GM18870 (cell line): ENCODE measurements at regions not wholly inside any gene's neighbourhood (a gene's known extent, or its start where the extent isn't known, plus 50 kb on each side); places are given as distances from the start of the nearest gene placed in this dataset.

Source experiments
- ATAC-seq: cut with Tn5 transposase; IDR thresholded peaks from one replicate; pipeline ENCODE4 v1.9.1; 2021; ENCODE audit warnings: moderate library complexity; ENCODE audit not compliant: unreplicated experiment

DNA sequence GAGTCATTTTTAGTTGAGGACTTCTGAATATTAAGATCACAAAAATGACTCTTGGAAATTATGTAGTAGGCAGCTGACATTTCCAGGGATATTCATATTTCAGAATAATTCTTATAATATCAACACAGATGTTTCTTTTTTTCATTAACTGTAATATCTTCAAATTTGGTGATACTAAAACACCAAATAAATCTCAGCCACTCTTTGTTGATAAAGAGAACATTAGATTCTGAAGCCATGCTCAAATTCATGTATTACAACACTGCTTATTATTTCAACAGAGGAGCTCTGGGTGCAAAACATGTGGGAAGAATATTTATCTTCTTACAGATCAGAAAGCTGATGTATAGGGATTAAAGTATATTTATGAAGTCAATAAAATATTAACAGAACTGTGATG, 355.4 kb downstream of the CRPPA start:
- no peak for ATAC-seq

DNA sequence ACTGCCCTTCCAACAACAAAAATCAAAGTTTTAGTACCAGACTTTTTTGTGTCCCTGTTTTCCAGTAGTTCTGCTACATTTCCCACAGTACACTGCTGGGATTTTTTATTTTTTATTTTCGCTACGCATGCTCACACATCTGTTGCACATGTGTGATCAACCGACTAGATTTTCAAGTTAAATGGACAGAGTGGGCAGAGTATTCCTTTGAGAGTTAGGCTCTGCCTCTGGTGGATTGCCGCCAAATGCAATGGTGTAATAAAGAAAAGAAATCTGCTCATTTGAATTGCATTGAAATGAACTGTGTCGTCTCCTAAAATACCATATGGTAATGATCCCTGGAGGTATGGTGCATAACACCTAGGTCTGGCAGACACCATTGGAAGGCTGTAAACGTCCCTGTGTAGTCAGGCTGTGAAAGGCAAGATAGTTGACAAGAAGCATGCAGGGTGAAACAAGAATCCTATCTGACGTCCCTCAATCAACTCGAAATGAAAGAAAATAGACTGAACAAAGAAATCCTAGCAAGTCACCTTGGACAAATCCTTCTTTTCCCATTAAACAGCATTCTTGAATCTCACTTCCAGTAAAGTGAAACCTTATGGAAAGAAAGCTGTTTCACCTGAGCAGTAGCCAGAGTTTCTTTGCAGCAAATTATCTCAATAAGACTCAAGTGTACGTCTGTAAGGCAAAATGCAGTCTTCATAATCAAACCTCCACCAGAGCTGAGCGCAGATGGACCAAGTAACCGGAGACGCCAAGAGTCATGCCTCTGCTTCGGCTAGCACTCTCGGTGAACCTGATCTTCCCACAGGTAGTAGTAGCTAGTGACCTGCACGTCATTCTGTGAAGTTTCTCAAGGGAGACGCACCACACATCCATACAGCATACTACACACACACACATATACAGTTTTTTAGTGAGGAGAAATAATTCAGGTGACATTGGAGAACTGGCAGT, 357.3 kb downstream of the CRPPA start:
- no peak for ATAC-seq

DNA sequence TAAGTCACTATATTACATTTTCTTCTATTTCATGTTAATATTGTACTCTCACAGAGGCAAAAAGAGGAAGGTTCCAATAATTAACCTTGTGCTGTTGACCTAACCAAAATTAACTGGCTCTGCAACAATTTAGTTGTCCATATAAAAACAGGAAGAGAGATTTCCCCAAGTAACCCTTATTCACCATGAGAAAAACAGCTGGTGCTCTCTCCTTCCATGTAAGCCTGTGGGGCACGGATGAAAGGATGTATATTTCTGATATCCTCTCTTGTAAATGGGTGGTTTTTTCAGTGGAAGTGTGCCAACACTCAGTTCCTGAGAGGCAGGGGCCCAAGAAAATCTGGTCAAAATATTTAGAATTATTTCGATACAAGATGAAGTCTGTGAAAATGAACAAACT, 358.1 kb downstream of the CRPPA start:
- no peak for ATAC-seq

DNA sequence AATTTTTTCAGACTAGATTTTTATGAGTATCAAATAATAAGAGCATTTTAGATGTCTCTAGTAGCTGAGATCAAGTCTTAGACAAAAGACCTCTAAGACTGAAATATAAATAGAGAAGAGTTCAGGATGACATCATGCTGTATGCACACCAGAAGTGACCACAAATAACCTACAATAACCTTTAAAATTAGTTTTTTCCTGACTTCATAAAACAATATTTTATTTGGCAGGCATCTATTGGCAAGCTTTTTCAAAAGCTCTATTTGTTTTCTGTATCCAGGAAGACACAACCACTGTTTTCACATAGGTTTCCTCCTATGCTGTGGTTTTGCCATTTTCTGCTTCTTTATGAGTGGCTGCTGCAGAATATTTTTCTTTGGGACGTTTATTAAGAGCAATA, 359.1 kb downstream of the CRPPA start:
- no peak for ATAC-seq

DNA sequence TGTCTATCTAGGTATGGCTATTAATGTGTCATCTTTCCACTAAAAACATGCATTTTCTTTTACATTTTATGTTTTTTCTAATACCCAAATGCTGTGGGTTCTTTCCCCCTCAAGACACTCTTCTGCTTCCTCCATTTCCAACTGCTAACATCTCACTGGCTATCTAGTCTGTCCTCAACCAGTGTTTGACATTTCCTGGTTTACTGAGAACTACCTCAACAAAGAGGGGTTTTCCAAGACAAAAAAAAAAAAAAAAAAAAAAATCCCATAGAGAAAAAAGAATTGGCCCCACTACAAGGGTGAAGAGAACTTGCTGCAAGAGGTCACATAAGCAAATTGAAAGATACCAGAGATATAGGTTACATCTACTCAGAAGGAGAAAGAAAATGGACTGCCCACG, 359.7 kb downstream of the CRPPA start:
- peak; percentile 56 for ATAC-seq

DNA sequence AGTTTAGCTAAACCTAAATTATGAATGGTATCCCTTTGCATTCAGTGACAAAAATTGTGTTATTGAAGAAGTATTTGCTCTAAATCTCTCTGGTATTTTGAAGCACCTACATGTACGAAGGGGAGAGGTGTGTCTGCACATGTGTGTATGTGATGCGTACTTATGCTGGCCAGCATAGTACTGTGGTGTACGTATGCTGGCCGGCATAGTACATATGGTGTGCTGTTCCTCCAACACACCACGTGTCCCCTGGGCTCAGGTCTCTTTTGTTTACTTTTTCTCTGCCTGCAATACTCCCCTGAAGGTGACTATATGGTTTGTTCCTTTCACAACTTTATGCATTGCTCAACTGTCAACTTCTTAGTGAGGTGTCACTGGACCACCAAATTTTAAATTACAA, 360.3 kb downstream of the CRPPA start:
- ATAC-seq = no peak

DNA sequence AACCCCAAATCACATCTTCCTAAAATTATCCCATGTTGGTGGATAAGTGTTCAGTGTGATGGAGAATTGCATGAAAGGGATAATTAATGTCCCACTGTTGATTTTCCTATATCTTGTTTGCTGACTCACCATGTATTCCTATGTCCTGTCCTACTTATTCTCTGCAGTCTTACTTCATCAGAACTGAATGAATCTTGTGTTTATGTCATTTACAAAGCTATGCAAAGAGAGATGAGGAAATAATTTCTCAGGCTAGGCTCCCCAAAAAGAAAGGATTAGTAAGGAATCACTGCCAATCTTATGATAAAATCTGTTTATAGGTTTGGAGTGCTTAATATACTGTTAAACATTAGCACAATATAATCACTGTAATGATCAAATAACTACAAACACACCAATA, 360.8 kb downstream of the CRPPA start:
- ATAC-seq = no peak

DNA sequence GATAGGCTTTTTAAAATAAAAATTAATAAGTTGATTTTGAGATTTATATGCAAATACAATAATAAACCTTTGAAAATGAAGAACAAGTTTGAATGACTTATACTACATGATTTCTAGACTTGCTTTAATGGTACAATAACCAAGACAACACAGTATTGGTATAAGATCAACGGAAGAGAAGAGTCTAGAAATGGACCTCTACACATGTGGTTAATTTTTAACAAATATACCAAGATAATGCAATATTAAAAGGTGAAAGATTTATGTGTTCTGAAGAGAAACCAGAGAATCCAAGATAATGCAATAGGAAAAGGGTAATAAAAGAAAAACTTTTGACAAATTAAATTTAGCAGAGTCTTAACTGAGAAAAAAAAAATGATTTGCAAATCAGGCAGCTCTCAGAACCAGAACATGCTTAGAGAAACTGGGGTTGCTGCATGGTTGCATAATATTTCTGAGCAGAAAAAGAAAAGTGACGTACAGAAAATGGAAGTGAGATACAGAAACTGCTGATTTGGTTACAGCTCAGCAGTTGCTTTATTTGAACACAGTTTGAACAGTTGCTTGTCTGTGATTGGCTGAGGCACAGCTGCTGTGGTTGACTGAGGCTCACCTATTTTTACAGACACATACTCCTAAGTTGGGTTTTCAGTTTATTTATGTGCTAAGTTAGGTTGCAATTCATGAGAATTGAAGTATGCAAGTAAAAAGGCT, 365.9 kb downstream of the CRPPA start:
- peak; percentile 84 for ATAC-seq

DNA sequence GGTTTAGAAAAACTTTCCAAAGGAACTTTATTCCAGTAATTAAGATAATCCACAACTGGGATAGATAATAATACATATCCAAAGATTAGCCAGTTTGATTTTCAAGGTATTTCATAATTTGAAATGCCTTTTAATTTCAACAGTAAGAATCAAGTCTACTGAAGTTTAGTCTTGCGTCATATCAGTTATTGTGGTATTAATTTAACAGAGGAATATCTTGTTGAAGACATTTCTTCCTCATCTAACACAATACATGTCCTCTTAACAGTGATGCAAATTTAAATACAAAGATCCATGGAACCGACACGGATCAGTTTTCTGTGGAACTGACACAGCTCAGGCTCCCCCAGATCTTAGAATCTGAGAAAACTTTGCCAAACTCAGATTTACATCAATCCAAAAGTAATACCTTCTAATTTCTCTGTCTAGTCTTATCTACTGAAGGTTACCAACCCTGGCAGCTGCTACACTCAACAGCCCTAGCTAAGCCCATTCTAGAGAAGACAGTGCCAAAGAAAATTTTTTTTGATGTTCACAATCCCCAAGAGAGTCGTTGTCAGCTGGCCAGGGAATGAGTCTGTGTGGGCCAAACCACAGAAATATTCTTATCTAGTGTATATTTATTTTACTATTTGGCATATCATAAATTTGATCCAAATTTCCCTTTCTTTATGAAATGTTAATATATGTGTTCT, 365.2 kb upstream of the MEOX2 start:
- ATAC-seq = no peak

DNA sequence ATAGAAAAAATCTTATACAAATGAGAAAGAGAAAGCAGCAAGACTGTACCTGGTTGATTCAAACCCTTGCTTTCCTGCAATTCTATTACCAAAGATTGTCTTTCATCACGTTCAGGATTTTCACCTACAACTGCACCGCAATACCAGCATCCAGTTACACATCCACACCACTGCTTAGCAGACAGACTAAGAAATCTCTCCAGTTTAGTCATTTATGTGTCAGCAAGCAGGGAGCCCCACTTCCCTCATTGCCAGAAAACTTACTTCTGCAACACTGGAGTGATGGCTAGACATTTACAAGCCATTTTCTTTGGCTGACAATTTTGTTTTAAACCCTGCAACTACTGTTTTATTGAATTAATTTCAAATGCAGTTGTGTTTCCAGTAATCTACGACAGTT, 359.6 kb upstream of the MEOX2 start:
- no peak for ATAC-seq

DNA sequence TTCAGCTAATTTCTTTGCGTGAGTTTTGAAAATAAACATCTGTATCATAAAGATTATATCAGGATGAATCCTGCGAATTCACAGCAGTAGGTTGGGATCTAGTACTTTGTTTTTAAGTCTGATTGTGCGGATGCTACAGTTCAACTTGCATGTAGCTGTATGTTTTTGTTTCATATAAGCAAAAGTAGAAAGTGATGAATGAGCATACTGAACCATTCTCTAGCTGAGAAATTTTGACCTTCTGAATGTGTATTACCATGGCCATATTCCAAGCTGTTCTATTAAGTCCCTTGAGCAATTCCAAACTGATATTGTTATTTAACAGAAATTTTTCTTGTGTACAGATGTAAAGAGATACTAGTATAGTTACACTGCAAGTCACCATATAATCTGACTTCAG, 358.8 kb upstream of the MEOX2 start:
- no peak for ATAC-seq

DNA sequence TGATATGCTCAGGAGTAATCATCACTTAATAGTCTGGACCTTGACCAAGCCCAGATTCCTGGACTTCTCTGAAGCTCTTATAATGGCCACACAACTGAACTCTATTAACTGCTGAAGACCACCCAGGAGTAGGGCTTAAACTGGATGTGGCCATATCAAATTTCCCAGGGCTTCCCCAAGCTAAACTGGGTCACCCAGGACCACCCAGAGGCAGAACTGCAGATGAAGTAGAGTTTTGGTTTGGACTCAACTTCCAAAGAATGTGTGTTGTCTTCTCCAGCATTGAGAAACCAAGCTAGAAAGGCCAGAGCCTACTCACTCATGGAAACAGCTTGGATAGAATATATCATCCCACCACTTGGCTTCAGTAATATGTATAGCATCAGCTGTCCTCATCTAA, 358.2 kb upstream of the MEOX2 start:
- ATAC-seq = no peak

DNA sequence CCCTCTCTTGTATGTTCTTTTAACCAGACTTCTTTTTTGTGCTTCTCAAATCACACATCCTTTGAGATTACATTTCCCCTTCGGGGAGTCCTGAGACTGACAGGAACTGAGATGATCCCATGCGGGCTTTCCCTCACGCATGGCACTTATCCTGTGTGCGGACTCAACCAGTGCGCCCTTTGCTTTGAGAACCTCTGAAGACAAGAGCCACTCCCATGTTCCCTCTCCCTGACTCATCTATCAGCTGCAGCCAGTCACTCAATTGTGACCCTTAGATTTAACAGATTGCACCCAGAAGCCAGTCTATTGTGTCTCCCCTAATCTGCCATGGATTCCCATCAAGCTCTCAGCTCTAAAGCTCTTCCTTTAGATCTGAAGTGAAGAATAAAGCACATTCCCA, 353.9 kb upstream of the MEOX2 start:
- ATAC-seq = no peak

DNA sequence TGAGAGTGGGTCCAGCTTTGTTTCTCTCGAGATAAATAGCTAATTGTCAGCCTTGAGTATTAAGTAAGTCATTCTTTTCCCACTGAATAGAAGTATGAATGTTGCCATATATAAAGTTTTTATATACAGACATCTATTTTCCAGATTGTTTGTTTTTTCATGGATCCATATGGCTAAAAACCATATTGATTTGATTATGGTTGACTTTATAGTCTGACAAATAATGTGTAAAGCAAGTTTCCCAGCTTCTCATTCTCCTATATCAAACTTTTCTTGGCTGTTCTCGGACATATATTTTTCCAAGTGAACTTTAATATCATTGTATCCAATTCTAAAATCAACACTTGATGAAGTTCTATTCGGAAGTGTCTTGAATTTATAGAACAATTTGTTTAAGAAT, 352.4 kb upstream of the MEOX2 start:
- no peak for ATAC-seq

DNA sequence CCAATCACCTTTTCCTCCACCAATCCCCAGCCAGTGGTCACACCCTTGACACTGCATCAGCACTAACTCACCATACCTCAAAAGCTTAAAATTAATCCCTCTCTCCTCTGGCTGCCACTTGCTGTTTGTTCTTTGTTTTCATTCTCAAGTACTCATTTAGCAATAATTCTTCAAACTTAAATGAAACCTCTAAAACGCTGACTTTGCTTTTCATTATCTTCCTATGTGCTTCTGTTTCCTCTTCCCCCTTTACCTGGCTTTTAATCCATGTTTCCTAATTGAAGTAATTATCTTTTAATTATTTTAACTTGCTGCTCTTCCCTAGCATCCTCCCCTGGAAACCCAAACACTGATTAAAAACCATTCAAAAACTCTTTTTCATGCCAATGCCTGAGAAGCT, 348.9 kb upstream of the MEOX2 start:
- ATAC-seq = no peak

DNA sequence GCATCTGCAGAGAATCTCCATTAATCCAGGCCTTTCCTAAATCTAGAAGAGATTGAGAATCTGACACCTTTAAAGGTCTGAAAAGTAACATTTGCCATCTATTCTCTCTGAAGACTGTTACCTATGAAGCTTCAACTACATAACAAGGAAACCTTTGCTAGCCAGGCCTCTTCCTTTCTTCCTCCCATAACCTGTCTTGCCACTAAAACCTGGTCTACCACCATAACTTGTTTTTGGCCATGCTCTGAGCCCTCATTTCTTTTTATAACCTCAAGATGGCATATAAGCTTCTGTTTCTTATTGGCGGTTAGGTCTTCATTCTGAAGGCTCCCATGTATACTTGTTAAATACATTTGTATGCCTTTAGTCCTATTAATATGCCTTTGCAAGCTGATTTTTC, 348.4 kb upstream of the MEOX2 start:
- ATAC-seq = no peak

DNA sequence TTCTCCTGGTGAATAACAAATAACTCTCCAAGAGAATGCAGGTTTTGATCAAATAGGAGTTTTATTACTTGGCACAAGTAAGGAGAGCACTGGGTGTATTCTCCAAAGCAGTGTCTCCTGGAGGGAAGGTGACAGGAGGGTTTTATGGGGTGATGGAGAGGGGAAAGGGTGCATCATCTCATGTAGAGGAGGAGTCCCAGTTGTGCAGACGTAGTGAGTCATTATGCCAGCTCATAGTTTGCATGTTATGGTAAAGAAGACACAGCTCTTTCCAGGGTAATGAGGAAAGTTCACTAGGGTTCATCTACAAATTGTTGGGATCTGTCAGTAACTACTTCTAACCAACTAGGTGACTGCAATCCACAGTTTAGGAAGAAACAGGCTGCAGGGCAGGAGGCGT, 347.9 kb upstream of the MEOX2 start:
- ATAC-seq = no peak

DNA sequence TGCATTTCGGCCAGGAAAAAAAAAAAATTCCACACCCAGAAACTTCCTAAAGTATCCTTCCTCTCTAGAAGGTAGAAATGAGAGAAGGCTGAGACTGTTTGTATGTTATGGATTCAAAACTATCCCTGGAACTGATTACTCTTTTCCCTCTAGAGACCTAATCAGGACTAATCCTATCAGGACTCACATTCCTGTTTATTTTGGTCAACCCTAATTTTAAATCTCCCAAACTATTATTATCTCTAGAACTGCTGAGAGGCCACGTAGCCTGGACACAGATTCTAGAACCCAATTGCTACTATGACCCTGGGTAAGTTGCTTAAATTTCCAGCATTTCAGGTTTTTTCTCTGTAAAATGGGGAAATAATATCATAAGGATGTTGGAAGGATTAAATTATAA, 346.8 kb upstream of the MEOX2 start:
- no peak for ATAC-seq

DNA sequence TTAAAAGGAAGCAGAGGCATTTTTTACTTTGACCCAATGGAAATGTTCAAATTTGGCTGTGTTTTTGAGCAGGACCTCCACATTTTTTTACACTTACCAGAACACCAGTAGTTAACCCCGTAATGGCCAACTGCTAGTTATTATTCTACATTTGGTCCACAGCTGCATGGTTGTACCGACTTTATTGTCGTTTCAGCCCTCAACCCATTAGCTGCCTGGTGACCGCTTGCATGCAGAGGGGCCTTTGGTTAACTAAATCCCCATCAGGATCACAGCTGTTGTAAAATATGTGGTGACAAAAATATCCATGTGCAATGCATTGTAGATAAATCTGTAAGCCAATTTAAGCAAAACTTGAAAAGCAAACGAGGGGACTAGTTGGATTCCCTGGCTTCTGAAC, 342.2 kb upstream of the MEOX2 start:
- no peak for ATAC-seq

DNA sequence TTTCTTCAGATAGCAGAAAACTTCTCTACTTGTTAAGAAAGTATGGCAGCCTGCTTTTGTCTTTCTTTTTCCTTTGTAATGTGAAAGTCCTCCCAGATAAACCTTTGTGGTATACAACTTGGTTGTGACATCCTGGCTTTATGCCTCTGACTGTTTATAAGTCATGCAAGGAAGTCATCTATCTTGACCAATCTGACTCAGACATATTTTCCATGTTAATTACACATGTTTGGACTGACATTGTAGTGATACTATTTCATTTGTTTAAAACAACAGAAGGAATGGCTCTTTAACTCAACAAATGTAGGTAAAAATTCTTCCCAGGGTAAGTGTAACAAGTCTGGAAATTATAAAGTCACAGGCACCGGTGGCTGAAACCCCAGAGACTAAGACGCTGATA, 341.6 kb upstream of the MEOX2 start:
- ATAC-seq = no peak

DNA sequence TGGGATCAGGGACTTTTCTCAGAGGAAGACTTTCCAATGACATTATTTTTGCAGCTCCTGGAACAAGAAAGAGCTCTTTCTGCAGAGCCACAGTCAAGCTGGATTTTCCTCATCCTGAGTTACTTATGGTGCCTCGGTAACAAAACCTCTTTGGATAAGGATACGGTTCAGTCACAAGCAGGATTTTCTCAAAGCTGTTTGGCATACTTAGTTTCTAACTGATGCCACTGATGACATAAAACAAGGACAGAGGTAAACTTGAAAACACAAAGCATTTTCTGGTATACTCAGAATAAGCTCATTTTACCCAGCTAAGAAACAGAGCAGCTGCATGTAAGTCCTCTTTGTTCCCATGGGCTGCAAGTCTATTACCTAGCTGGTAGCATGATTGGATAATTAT, 340.9 kb upstream of the MEOX2 start:
- ATAC-seq = no peak
